GM23338 (cell line): ENCODE measurements at regions not wholly inside any gene's neighbourhood (a gene's known extent, or its start where the extent isn't known, plus 50 kb on each side); places are given as distances from the start of the nearest gene placed in this dataset.

Experiments used
- ATAC-seq: fragments of 200-7000 bp; cut with Tn5 transposase; 3 replicates; pipeline ENCODE4 v1.9.1; 2020
- DNase-seq: peaks from one replicate; pipeline ENCODE4 v3.0.0-alpha.2; 2015; ENCODE audit warnings: low spot score
- H2AFZ ChIP-seq: fragments of 200-600 bp; sonication (generic); 2 replicates; pipeline ENCODE4 v1.8.0; 2016; ENCODE audit warnings: antibody characterized with exemption, mild to moderate bottlenecking, moderate library complexity
- H3F3A ChIP-seq: fragments of 200-600 bp; sonication (generic); replicated peaks from 2 replicates; pipeline ENCODE4 v1.8.0; 2017; ENCODE audit warnings: antibody characterized with exemption, mixed run types, low read depth
- H3K27ac ChIP-seq: fragments of 200-600 bp; sonication (generic); 2 replicates; pipeline ENCODE4 v1.6.1; 2016; ENCODE audit warnings: low read depth
- H3K27me3 ChIP-seq: fragments of 200-600 bp; sonication (generic); 2 replicates; pipeline ENCODE4 v1.8.0; 2016; ENCODE audit warnings: mild to moderate bottlenecking, mixed run types, moderate library complexity; ENCODE audit not compliant: insufficient read depth
- H3K36me3 ChIP-seq: fragments of 200-600 bp; sonication (generic); 2 replicates; pipeline ENCODE4 v1.8.0; 2016; ENCODE audit warnings: mild to moderate bottlenecking; ENCODE audit not compliant: insufficient read depth
- H3K4me1 ChIP-seq: fragments of 200-600 bp; sonication (generic); 2 replicates; pipeline ENCODE4 v1.8.0; 2016; ENCODE audit warnings: mild to moderate bottlenecking, moderate library complexity; ENCODE audit not compliant: insufficient read depth
- H3K4me2 ChIP-seq: fragments of 200-600 bp; sonication (generic); 2 replicates; pipeline ENCODE4 v1.7.1; 2017; ENCODE audit warnings: mixed run types
- H3K4me3 ChIP-seq: fragments of 200-600 bp; sonication (generic); 2 replicates; pipeline ENCODE4 v1.6.1; 2016; ENCODE audit warnings: mixed run types
- H3K79me2 ChIP-seq: fragments of 200-600 bp; sonication (generic); replicated peaks from 2 replicates; pipeline ENCODE4 v1.8.0; 2017; ENCODE audit warnings: mild to moderate bottlenecking; ENCODE audit not compliant: insufficient read depth
- H3K9me2 ChIP-seq: fragments of 200-600 bp; sonication (generic); 2 replicates; pipeline ENCODE4 v1.8.0; 2017; ENCODE audit not compliant: insufficient read depth
- H4K20me1 ChIP-seq: fragments of 200-600 bp; sonication (generic); replicated peaks from 2 replicates; pipeline ENCODE4 v1.8.0; 2017; ENCODE audit warnings: mild to moderate bottlenecking; ENCODE audit not compliant: insufficient read depth
- H3K27ac Mint-ChIP-seq: 2 replicates; pipeline ENCODE4 v1.8.0; 2020; ENCODE audit warnings: inconsistent platforms, mild to moderate bottlenecking, moderate library complexity, mixed read lengths
- H3K27me3 Mint-ChIP-seq: 3 replicates; pipeline ENCODE4 v1.8.0; 2022; ENCODE audit warnings: low read depth, mild to moderate bottlenecking, moderate library complexity, mixed read lengths, inconsistent platforms; ENCODE audit not compliant: insufficient read depth, poor library complexity
- H3K36me3 Mint-ChIP-seq: 3 replicates; pipeline ENCODE4 v1.8.0; 2021; ENCODE audit warnings: low read depth, mild to moderate bottlenecking, inconsistent platforms, moderate library complexity, mixed read lengths
- H3K4me1 Mint-ChIP-seq: 3 replicates; pipeline ENCODE4 v1.8.0; 2020; ENCODE audit warnings: mild to moderate bottlenecking, inconsistent platforms, mixed read lengths
- H3K4me3 Mint-ChIP-seq: 3 replicates; pipeline ENCODE4 v1.8.0; 2021; ENCODE audit warnings: moderate library complexity, mild to moderate bottlenecking, inconsistent platforms, mixed read lengths
- H3K9me3 Mint-ChIP-seq: 3 replicates; pipeline ENCODE4 v1.8.0; 2020; ENCODE audit warnings: moderate library complexity, mild to moderate bottlenecking, inconsistent platforms, mixed read lengths
- CREB1 ChIP-seq: fragments of 250-450 bp; sonication (Bioruptor Pico); IDR thresholded peaks from 2 replicates; pipeline ENCODE4 v1.5.0; 2020; ENCODE audit warnings: low read depth, mild to moderate bottlenecking, moderate library complexity
- EZH2 ChIP-seq: fragments of 200-600 bp; sonication (generic); IDR thresholded peaks from one replicate; pipeline ENCODE4 v1.8.0; 2017; ENCODE audit warnings: antibody characterized with exemption, mild to moderate bottlenecking, low read depth; ENCODE audit not compliant: unreplicated experiment
- EZH2phosphoT487 ChIP-seq: fragments of 200-600 bp; sonication (generic); IDR thresholded peaks from one replicate; pipeline ENCODE4 v1.8.1; 2018; ENCODE audit warnings: antibody characterized with exemption; ENCODE audit not compliant: unreplicated experiment
- NANOG ChIP-seq: IDR thresholded peaks from 2 replicates; pipeline ENCODE4 v1.6.1; 2016; ENCODE audit warnings: antibody characterized with exemption, borderline replicate concordance
- STAT1 ChIP-seq: IDR thresholded peaks from one replicate; pipeline ENCODE4 v1.6.1; 2016; ENCODE audit warnings: antibody characterized with exemption; ENCODE audit not compliant: unreplicated experiment
- ZNF462 ChIP-seq: fragments of 250-450 bp; sonication (Bioruptor Pico); IDR thresholded peaks from 2 replicates; pipeline ENCODE4 v1.5.0; 2020; ENCODE audit warnings: mild to moderate bottlenecking, moderate library complexity
- TF ChIP-seq, protein P1 (sequence below), 2 experiments: fragments of 200-600 bp in 1 of 2; sonication (generic) in 1 of 2; conservative IDR thresholded peaks; 2 replicates each; pipeline versions ENCODE4 v1.5.1 to v1.6.1; 2016 to 2017; ENCODE audit warnings: antibody characterized with exemption in 2 of 2, low read depth in 2 of 2, mild to moderate bottlenecking in 2 of 2, moderate library complexity in 1 of 2

- Mint-ChIP-seq H3K36me3 (no peaks in the 10 kb centered on the region), H3K4me3 (no peak overlapping the region), H3K9me3 (no peaks in the 10 kb centered on the region), H3K27ac (no peak overlapping the region), H3K4me1 (peaks cover 19% of the 10 kb centered on the region), H3K27me3 (peaks cover 2% of the 10 kb centered on the region)
- TF ChIP-seq EZH2phosphoT487 (no peak), ZNF462 (CRISPR knock-in tag) (no peak), EZH2 (no peak), NANOG (no peak), CREB1 (CRISPR knock-in tag) (no peak), STAT1 (no peak)
- TF ChIP-seq, protein P1, sequence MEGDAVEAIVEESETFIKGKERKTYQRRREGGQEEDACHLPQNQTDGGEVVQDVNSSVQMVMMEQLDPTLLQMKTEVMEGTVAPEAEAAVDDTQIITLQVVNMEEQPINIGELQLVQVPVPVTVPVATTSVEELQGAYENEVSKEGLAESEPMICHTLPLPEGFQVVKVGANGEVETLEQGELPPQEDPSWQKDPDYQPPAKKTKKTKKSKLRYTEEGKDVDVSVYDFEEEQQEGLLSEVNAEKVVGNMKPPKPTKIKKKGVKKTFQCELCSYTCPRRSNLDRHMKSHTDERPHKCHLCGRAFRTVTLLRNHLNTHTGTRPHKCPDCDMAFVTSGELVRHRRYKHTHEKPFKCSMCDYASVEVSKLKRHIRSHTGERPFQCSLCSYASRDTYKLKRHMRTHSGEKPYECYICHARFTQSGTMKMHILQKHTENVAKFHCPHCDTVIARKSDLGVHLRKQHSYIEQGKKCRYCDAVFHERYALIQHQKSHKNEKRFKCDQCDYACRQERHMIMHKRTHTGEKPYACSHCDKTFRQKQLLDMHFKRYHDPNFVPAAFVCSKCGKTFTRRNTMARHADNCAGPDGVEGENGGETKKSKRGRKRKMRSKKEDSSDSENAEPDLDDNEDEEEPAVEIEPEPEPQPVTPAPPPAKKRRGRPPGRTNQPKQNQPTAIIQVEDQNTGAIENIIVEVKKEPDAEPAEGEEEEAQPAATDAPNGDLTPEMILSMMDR (conservative IDR thresholded peaks at IDR 0.05; ENCODE audit: low read depth in 2 of 2) = no peak
- Histone ChIP-seq H3K27me3 (no peaks in the 10 kb centered on the region), H3K4me2 (no peak overlapping the region), H4K20me1 (no peaks in the 10 kb centered on the region), H3K27ac (no peak overlapping the region), H3K9me2 (peaks cover 4% of the 10 kb centered on the region; the same call in 1 of the 2 replicates), H2AFZ (no peak overlapping the region), H3K4me1 (peaks cover 6% of the 10 kb centered on the region), H3K79me2 (no peaks in the 10 kb centered on the region), H3K36me3 (no peaks in the 10 kb centered on the region), H3K4me3 (no peak overlapping the region), H3F3A (no peaks in the 10 kb centered on the region)
- ATAC-seq (peak; percentile 76), DNase-seq (peak; percentile 28)
Measured at GRCh38 chr5:90289837-90290236, 119.7 kb downstream of the CETN3 start.
